GM08714 (cell line): ENCODE measurements at regions not wholly inside any gene's neighbourhood (a gene's known extent, or its start where the extent isn't known, plus 50 kb on each side); places are given as distances from the start of the nearest gene placed in this dataset.

Experiments used
- H3K4me3 ChIP-seq: fragments of 200-500 bp; sonication (Bioruptor generic); 2 replicates; pipeline ENCODE4 v1.5.1; 2014; ENCODE audit warnings: mild to moderate bottlenecking, low read length, inconsistent platforms
- ZNF274 ChIP-seq: IDR thresholded peaks from 2 replicates; pipeline ENCODE4 v1.6.1; 2012; ENCODE audit warnings: mild to moderate bottlenecking, low read depth, low read length

DNA sequence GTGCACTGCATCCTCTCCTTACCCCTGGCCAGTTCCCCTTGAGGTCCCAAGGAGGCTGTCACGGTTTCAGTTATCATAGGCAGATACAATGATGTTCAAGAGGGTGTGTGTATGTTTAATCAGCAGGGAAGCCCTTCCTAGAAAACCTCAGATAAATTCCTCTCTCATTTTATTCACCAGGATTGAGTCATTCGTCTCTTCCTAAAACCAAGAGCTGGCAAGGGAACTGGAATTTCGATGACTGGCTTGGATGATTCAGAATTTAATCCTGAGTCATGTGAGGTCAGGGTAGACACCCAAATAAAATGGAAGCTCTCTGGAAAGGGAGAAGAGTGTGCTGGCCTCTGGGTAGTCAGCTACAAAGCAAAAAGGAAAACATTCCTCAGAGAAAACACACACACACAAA lies 106.2 kb upstream of the RAPGEF2 start:
- H3K4me3 ChIP-seq = no peak overlapping the region
- TF ChIP-seq ZNF274 = no peak

GRCh38 chr4:158997660-158998349 lies 105.1 kb upstream of the RAPGEF2 start:
- no peak for TF ChIP-seq ZNF274
- H3K4me3 ChIP-seq = no peak overlapping the region

- H3K4me3 ChIP-seq = no peak overlapping the region
- TF ChIP-seq ZNF274 = no peak
Measured at GRCh38 chr4:158998624-158999023, 104.3 kb upstream of the RAPGEF2 start.

GRCh38 chr4:158999166-158999682 lies 103.7 kb upstream of the RAPGEF2 start:
- no peak for TF ChIP-seq ZNF274
- no peak overlapping the region for H3K4me3 ChIP-seq

DNA sequence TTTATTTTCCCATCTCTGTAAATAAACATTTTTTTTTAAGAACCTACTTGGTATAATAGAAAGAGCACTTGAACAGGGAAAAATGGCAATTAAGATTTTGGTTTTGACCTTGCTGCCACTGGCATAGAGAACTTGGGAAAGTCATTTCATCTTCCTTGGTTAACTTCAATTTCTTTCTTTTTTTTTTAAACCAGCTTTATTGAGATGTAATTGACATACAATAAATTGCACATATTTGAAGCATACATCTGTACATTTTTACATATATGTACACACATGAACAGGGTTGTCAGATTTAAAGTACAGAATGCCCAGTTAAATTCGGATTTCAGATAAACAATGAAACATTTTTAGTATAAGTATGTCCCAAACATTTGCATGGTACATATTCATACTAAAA lies 103.0 kb upstream of the RAPGEF2 start:
- TF ChIP-seq ZNF274 = no peak
- H3K4me3 ChIP-seq = no peak overlapping the region

GRCh38 chr4:159002950-159003349 lies 99.9 kb upstream of the RAPGEF2 start:
- no peak for TF ChIP-seq ZNF274
- no peak overlapping the region for H3K4me3 ChIP-seq

- no peak overlapping the region for H3K4me3 ChIP-seq
- no peak for TF ChIP-seq ZNF274
Measured at GRCh38 chr4:159003420-159004253, 99.2 kb upstream of the RAPGEF2 start.

DNA sequence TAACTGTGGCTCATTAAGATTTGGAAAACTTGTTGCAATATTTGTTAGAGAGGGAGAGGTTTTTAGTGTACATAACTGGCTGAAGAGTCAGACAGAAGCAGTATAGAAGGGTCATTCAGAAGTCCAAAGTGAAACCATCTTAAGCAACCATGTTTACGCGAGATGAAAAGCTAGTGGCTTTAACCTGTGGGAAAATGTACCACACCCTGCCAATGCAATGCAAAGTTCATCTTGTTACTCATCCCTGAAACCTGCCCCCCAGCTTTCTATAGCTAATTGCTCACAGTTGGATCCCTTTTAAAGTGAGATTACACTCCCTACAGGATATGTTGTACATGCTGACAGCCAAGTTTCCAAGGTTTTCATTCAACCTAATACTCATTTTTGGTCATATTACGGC lies 96.7 kb upstream of the RAPGEF2 start:
- no peak overlapping the region for H3K4me3 ChIP-seq
- no peak for TF ChIP-seq ZNF274

GRCh38 chr4:159008671-159009070 lies 94.2 kb upstream of the RAPGEF2 start:
- TF ChIP-seq ZNF274 = no peak
- no peak overlapping the region for H3K4me3 ChIP-seq

GRCh38 chr4:159009521-159009920 lies 93.4 kb upstream of the RAPGEF2 start:
- TF ChIP-seq ZNF274 = no peak
- H3K4me3 ChIP-seq = no peak overlapping the region

DNA sequence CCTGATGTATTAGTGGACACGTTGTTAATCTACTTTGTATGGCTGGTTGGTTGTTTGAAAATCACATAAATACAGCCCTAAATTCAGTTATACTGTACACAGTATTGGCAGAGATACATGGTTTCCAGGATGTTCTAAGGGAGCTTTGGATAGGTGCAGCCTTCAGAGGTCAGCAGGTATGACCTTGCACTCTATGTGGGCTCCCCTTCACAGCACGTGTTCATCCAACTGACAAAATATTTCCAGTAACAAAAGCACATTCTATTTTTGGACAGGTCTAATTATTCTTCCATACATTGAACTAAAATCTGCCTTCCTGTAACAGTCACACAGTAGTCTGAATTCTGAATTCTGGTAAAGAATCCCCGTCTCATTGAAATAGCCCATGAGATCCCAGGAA lies 92.8 kb upstream of the RAPGEF2 start:
- no peak overlapping the region for H3K4me3 ChIP-seq
- no peak for TF ChIP-seq ZNF274

DNA sequence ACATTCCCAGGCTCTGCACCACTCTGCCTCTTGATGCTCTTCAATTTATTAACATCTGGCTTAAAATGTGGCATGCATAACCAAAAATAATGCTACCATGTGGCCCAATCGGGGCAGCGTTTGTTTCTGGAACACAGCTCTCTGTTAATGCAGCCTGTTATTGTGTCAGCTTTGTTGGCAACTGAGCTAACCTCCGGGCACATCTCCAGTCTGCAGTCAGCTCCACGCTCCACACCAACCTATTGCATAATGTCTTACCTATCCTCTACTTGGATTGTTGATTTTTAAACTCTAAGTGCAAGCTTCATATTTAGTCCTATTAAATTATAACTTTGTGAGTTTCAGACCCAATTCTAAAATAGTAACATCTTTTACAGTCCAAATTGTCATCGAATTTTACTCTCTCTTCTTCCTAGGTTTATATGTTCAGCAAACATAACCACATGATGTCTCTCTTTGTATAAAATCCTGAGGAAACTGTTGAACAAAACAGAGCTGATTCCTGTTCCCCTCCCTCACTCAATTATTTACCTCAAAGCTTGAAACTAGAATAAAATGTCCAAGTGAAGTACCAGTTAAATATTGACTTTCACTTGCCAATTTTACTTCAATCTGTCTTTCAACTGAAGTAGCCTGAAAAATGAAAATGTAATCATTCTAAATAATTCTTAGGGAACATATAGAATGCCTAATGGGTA lies 92.2 kb upstream of the RAPGEF2 start:
- TF ChIP-seq ZNF274 = no peak
- H3K4me3 ChIP-seq = no peak overlapping the region; the same call in 1 of the 2 replicates

DNA sequence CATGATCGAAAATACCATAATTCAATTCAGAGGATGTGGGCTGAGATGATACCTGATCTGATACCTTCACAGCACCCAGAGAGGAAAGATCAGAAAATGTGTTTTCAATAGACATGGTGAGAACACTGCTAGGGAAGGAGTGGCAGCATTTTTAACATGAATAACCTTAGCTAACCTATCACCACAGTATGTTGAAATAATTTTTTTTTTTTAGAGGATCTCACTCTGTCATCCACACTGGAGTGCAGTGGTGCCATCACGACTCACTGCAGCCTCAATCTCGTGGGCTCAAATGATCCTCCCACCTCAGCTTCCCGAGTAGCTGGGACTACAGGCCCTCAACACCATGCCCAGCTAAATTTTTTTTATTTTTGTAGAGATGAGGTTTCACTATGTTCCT lies 90.5 kb upstream of the RAPGEF2 start:
- no peak for TF ChIP-seq ZNF274
- H3K4me3 ChIP-seq = no peak overlapping the region

GRCh38 chr4:159013692-159014091 lies 89.2 kb upstream of the RAPGEF2 start:
- TF ChIP-seq ZNF274 = no peak
- H3K4me3 ChIP-seq = no peak overlapping the region
